22Rv1 (cell line): ENCODE measurements at regions not wholly inside any gene's neighbourhood (a gene's known extent, or its start where the extent isn't known, plus 50 kb on each side); places are given as distances from the start of the nearest gene placed in this dataset.

Source experiments
- CTCF ChIP-seq: fragments of 450-650 bp; IDR thresholded peaks from 2 replicates; pipeline ENCODE4 v1.5.1; 2017; ENCODE audit warnings: mild to moderate bottlenecking
- ZFX ChIP-seq: fragments of 450-650 bp; IDR thresholded peaks from 2 replicates; pipeline ENCODE4 v1.6.1; 2017; ENCODE audit warnings: antibody characterized with exemption, borderline replicate concordance

GRCh38 chrX:65591206-65591605 is 56.6 kb upstream of the LAS1L start:
- TF ChIP-seq CTCF (no peak), ZFX (no peak)
